Colon (tissue), 2 donors: ENCODE measurements at regions not wholly inside any gene's neighbourhood (a gene's known extent, or its start where the extent isn't known, plus 50 kb on each side); places are given as distances from the start of the nearest gene placed in this dataset.

Source experiments
- FAIRE-seq: peaks from 2 replicates; lab custom pipeline; 2012; peaks lifted over from hg19 to GRCh38; lab: Jason Lieb, UNC
- donor health status: control.
- donor health status: control.

DNA sequence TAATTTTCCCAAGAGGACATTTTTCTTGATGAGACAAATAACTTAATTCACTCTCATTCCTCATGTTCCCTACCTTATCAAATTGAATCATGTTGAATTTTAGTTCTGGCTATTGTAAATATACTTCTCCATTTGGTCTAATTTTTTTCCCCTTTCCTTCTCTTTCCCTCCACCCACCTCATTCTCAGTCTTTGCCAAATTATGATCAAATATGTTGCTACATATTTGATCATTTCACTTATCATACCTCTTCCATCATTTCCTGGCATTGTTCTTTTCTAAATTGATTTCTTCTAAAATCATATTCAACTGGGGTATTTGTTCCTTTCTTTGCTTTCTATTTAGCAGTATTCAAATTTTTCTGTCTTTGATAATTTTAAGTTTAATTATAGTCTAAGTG lies 52.3 kb downstream of the HDGFL1 start:
- no peak for FAIRE-seq

- no peak for FAIRE-seq
These were observed 53.0 kb downstream of the HDGFL1 start for GRCh38 chr6:22622351-22622750.

DNA sequence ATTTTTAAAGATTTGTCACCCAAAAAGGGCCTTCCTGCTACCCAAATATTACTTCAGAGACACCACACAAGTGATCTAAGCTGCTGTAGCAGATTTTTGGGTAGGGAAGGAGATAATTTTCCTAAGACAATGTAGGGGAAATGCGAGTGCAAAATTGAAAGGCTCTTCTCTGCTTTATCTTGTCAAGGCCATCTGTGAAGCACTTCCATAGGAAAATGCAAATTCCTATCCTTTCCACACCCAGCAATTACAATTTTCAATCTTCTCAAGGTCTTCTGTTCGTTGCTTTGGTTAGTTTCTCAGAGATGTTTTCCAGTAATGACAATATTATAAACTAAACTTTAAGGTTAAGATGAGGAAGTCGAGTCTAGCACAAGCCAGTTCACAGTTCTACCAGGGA lies 53.4 kb downstream of the HDGFL1 start:
- no peak for FAIRE-seq

DNA sequence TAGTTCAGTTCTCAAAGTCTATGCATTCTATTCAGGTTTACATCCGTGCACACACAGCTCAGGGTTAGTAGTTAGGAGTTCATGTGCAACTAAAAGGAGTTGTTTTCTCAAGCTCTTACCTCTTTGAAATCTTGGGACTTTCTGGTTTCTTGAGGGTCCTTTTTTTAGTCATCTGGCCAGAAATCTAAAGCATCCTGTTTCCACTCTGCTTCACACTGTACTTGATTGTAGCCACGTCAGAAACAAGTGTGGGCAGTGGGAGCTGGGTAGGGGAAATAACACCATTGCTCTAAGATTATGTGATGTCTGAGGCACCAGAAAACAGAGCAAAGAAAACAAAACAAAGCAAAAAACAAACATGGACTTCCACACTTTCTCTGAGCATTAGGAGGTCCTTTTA lies 58.3 kb downstream of the HDGFL1 start:
- no peak for FAIRE-seq

GRCh38 chr6:22631091-22631490 lies 61.7 kb downstream of the HDGFL1 start:
- FAIRE-seq, result no peak

GRCh38 chr6:22632581-22633145 lies 63.3 kb downstream of the HDGFL1 start:
- FAIRE-seq, result no peak

DNA sequence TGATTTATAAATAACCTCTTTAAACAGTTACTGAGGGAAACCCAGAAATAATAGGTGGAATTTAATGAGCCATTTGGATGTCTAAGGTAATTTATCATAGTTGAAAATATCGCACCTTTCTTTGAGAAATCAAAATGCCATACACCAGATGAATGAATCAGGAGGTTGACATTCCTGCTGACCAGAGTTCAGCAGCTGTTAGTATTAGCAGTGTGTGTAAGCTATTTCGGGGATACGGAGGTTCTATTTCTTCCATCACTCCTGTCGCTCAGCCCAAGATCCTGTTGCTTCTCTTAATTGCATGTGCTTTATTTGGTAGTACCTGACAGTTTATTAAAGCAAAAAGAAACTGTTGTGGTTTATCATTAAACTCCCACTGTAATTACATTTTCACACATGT lies 67.1 kb downstream of the HDGFL1 start:
- FAIRE-seq, result no peak

DNA sequence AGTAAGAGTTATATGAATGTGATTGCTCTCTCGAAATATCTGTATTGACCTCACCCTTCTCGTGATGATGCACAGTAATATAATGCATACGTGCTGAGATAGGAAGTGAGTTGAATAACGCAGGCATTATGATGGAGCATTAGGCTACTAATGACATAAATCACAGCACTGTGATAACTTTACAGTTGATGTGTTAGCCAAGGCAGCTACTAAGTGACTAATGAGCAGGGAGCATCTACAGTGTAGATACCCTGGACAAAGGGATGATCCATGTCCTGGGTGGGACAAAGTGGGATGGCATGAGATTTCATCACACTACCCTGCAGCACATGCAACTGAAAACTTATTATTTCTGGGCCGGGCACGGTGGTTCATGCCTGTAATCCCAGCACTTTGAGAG lies 68.4 kb downstream of the HDGFL1 start:
- no peak for FAIRE-seq

GRCh38 chr6:22638320-22638719 lies 69.0 kb downstream of the HDGFL1 start:
- no peak for FAIRE-seq

GRCh38 chr6:22642254-22642653 lies 72.9 kb downstream of the HDGFL1 start:
- FAIRE-seq, result no peak

DNA sequence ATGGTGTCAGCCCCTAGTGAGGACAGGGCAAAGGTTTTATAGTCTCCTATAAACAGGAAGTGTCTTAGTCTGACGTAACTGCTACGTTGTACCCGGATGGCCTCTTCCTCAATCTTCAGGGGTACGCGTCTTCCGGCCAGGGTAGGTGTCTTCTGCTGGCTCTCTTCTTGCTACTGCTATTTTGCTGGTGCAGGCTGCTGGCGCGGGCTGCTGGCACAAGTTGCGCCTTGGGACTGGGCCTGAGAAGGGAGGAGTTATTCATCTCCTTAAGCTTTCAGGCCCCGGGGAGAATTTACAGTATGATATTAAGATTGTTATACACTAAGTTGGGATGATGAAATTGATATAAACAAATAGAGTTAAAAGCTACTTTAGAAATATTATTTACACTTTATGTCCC lies 74.4 kb downstream of the HDGFL1 start:
- FAIRE-seq, result no peak

DNA sequence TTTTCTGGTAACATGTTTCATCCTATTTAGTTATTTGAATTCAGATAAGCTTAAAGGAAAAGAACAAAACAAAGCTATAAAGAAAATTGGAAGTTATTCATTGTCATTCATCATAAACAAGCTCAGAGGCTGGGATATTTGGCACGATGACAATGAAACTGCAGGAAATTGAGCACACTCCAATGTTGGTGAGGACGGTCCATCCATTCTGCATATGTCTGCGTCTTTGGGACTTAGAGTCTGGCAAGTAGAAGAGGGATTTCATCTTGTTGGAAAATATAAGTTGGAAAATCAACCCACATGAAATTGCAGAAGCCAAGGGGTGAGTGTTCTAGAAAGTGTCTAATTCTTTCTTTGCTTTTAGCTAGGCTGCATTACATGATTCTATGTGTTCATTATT lies 78.4 kb downstream of the HDGFL1 start:
- FAIRE-seq, result no peak

DNA sequence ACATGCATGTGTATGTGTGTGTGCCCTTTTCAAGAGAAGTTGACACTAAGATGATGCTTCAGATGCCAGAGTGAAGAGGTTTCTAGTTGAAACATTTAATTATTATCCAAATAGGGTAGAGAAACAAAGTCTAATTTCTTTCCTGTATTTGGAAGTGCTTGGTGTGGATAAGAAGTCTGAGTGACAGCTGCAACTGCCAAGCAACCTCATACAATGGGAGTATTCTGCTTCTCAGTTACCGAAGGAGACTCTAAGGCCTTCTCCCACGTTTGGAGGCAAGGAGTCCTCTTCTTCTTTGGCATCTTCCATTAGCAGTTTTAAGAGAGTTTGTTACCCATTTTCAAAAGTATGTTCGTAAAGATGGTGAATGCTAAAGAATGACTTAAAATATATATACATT lies 82.4 kb downstream of the HDGFL1 start:
- FAIRE-seq, result no peak

- no peak for FAIRE-seq
These were observed 84.7 kb downstream of the HDGFL1 start for GRCh38 chr6:22653980-22654610.

- FAIRE-seq, result no peak
These were observed 87.5 kb downstream of the HDGFL1 start for GRCh38 chr6:22656706-22657351.

DNA sequence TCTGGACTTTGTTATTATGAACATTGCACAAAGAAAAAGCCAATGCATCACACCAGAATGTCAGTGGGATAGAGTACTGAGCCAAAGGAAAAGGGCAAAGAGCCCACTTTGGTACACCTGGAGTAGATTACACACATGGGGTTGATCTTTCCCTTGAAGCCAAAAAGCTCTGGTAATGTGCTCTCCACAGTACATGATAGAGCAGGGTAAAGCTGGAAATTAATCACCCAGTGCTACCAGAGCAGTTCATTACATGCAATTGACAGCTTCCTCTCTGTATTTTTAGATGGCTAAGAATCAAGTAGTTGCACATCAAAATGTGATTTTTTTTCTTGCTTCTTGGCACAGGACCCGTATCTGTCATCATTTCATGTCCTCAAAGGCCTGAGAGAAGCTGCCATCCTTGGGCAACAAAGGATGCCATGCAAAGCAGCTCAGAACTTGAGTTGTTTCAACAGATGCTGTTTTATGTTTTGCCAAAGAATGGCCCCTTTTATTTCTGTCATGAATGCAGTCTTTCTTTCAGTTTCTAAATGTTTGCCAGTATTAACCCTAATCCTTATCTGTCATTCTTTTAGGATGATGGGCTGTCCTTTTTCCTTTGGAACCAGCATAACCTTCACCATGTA lies 88.1 kb downstream of the HDGFL1 start:
- FAIRE-seq, result no peak

DNA sequence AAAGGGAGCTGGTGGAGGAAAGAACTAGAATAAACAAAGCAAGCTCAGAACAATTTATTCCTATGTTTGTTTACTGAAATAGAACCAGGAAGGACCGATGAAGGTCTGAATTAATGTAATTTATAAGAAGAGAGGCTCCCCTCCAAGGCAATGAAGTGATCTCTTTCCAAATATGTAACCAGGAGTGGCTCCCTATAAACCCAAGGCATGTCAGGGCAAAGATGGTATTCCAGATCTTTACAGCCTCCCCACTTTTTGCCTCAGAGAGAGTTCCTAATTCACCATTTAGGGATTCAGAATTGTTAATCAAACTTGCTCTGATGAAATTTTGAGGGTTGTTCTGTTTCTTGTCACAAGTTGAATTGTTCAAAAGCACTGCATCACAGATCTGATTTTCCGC lies 88.8 kb downstream of the HDGFL1 start:
- no peak for FAIRE-seq

DNA sequence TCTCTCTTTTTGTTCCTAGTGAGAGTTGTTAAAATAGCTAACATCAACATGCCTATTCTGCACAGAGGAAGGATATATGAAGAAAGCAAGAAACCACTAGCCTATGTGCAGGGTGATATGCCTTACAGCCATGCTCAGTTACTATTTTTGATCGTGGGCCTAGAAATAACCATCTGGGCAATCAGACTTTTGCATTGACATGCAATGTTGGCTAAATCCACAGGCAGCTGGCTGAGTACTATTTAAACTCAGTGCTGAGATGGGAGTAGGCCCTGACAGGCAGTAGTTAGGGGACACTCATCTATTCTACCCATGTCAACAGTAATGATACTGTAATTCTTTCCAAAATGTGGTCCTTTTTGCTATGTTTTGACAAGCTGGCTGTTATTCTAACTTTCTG lies 89.6 kb downstream of the HDGFL1 start:
- no peak for FAIRE-seq

DNA sequence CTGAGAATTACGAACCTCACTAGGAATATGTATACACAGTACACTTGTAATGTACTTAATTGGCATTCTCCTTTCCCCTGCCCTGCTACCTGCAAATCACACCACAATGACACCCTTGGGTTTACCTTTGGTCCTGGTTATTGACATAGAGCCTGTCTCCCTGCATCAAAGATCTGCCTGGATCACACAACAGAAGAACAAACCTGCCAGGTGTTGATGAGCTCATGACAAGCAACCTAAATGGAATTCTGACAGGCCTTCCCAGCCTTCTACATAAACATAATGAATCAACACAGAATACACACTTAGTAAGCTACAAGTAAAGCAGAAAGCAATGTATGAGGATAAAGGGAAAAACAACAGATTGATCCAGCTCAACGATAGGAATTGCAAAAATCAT lies 95.6 kb downstream of the HDGFL1 start:
- no peak for FAIRE-seq

DNA sequence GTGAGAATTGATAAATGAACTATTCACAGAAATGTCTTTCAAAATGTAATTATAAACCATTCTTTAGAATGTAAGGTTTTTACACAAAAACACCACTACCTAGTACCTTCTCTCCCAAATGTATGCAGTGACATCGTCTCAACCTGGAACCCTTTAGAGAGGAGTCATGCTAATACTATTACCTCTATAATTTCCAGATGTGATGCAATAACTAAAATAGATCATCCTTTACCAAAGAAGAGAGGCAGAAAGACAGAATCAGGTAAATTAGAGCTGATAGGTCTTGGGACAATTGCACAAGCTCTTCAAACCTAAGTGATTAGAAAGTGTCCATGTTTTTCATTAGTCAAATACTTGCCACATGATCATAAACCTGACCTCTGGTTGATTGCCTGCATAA lies 96.7 kb downstream of the HDGFL1 start:
- no peak for FAIRE-seq

DNA sequence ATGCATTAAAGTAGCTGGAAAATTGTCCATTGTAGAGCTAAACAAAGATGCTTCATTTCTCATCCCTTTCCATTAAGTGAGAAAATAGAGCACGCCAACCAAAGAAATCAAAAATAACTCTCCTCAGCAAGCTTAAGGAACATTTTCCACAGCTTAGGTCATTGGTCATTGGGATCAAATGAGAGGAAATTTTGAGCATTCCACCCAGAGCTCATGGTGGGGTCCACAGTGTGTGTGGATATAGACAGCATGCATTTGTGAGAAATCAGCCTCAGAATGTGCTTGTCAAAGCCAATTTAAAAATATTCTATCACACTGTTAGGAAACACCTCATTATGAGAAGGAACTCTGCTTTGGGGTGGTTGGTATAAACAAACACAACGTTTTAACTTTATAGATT lies 97.2 kb downstream of the HDGFL1 start:
- FAIRE-seq, result no peak

- no peak for FAIRE-seq
These were observed 98.5 kb downstream of the HDGFL1 start for GRCh38 chr6:22667855-22668254.

GRCh38 chr6:22668307-22668706 lies 98.9 kb downstream of the HDGFL1 start:
- no peak for FAIRE-seq

DNA sequence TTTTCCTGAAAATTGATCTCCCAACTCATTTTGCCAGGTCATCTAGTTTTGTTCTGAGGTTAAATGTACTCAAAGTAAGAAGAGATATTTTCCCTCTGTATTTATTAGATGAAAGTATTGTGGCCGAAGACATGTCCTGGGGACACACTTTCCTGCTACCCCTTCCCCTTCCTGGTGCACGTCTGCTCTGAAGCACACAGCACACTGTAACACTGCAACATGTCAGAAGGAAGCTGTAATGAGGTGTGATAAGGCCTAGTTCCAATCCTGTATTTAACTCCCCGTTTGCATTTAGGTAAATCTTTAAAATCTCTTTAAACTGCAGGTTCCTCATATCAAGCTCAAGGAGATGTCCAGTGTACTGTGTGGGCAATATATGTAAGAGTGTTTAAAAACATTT lies 99.4 kb downstream of the HDGFL1 start:
- FAIRE-seq, result no peak
